Midbrain (tissue), 1 donor: ENCODE measurements at regions not wholly inside any gene's neighbourhood (a gene's known extent, or its start where the extent isn't known, plus 50 kb on each side); places are given as distances from the start of the nearest gene placed in this dataset.

Source experiments
- DNase-seq: peaks from one replicate; lab custom pipeline; 2025; lab: John Stamatoyannopoulos, UW

GRCh38 chr7:41294556-41295454 is 408.1 kb downstream of the INHBA start:
- DNase-seq: no peak

GRCh38 chr7:41292487-41292886 is 410.4 kb downstream of the INHBA start:
- DNase-seq: no peak

GRCh38 chr7:41287559-41288335 is 415.1 kb downstream of the INHBA start:
- no peak for DNase-seq

GRCh38 chr7:41280491-41280890 is 422.4 kb downstream of the INHBA start:
- no peak for DNase-seq

- DNase-seq: no peak
These were observed 425.3 kb downstream of the INHBA start for GRCh38 chr7:41277561-41277960.

- no peak for DNase-seq
These were observed 427.6 kb downstream of the INHBA start for GRCh38 chr7:41275255-41275654.

GRCh38 chr7:41274179-41274578 is 428.7 kb downstream of the INHBA start:
- no peak for DNase-seq

- no peak for DNase-seq
These were observed 430.2 kb downstream of the INHBA start for GRCh38 chr7:41272664-41273063.

GRCh38 chr7:41268878-41269277 is 434.0 kb downstream of the INHBA start:
- DNase-seq: no peak

GRCh38 chr7:41261080-41261479 is 441.8 kb downstream of the INHBA start:
- DNase-seq: no peak

GRCh38 chr7:41257660-41258059 is 445.2 kb downstream of the INHBA start:
- DNase-seq: no peak

GRCh38 chr7:41256186-41256945 is 446.5 kb downstream of the INHBA start:
- DNase-seq: no peak

- DNase-seq: no peak
These were observed 447.2 kb downstream of the INHBA start for GRCh38 chr7:41255716-41256115.

- no peak for DNase-seq
These were observed 447.8 kb downstream of the INHBA start for GRCh38 chr7:41255113-41255512.

GRCh38 chr7:41252957-41253356 is 449.9 kb downstream of the INHBA start:
- no peak for DNase-seq

GRCh38 chr7:41252551-41252950 is 450.3 kb downstream of the INHBA start:
- DNase-seq: no peak

- no peak for DNase-seq
These were observed 455.6 kb downstream of the INHBA start for GRCh38 chr7:41247143-41247865.

- DNase-seq: no peak
These were observed 457.0 kb downstream of the INHBA start for GRCh38 chr7:41245916-41246315.

GRCh38 chr7:41244246-41244645 is 458.6 kb downstream of the INHBA start:
- DNase-seq: no peak

GRCh38 chr7:41241641-41242040 is 461.2 kb downstream of the INHBA start:
- no peak for DNase-seq

- no peak for DNase-seq
These were observed 463.3 kb downstream of the INHBA start for GRCh38 chr7:41239596-41239995.

GRCh38 chr7:41238851-41239331 is 464.0 kb downstream of the INHBA start:
- no peak for DNase-seq
